ENCODE measurements at regions not wholly inside any gene's neighbourhood (a gene's known extent, or its start where the extent isn't known, plus 50 kb on each side); places are given as distances from the start of the nearest gene placed in this dataset.

- no peak for TF ChIP-seq CTCF (IDR thresholded peaks at IDR 0.05)
- Histone ChIP-seq H3K4me3 (no peak overlapping the region), H3K4me1 (ENCODE audit: low read depth) (no peaks in the 10 kb centered on the region), H3K9me3 (no peaks in the 10 kb centered on the region), H3K36me3 (ENCODE audit: low read depth) (no peaks in the 10 kb centered on the region)
- ATAC-seq (no peak), DNase-seq (no peak)
- intact Hi-C loops (cut with DNase I, micrococcal nuclease): no loop called here
Observed at GRCh38 chr3:176202652-176203051, 994.6 kb downstream of the TBL1XR1 start.

GRCh38 chr3:176193032-176193730, 1004.1 kb downstream of the TBL1XR1 start:
- H3K36me3 ChIP-seq (ENCODE audit: low read depth): no peaks in the 10 kb centered on the region
- ATAC-seq: no peak
- intact Hi-C loops (cut with DNase I, micrococcal nuclease): no loop called here

GRCh38 chr3:176190755-176191154, 1006.5 kb downstream of the TBL1XR1 start:
- no peak for ATAC-seq

More at GRCh38 chr3:176193032-176193730, 1004.1 kb downstream of the TBL1XR1 start:
- no peak for TF ChIP-seq CTCF (IDR thresholded peaks at IDR 0.05)
- no peaks in the 10 kb centered on the region for H3K9me3 ChIP-seq
- H3K4me1 ChIP-seq (ENCODE audit: low read depth): no peaks in the 10 kb centered on the region
- DNase-seq: no peak
- no peak overlapping the region for H3K4me3 ChIP-seq

GRCh38 chr3:176183181-176183580, 1014.1 kb downstream of the TBL1XR1 start:
- no peak for DNase-seq
- H3K9me3 ChIP-seq: no peaks in the 10 kb centered on the region
- H3K36me3 ChIP-seq (ENCODE audit: low read depth): no peaks in the 10 kb centered on the region
- no peak for ATAC-seq
- no peaks in the 10 kb centered on the region for H3K4me1 ChIP-seq (ENCODE audit: low read depth)
- H3K4me3 ChIP-seq: no peak overlapping the region
- intact Hi-C loops (cut with DNase I, micrococcal nuclease): no loop called here
- TF ChIP-seq CTCF (IDR thresholded peaks at IDR 0.05): no peak

More at GRCh38 chr3:176190755-176191154, 1006.5 kb downstream of the TBL1XR1 start:
- no peak overlapping the region for H3K4me3 ChIP-seq
- no peaks in the 10 kb centered on the region for H3K9me3 ChIP-seq
- TF ChIP-seq CTCF (IDR thresholded peaks at IDR 0.05): no peak
- H3K36me3 ChIP-seq (ENCODE audit: low read depth): no peaks in the 10 kb centered on the region
- no peaks in the 10 kb centered on the region for H3K4me1 ChIP-seq (ENCODE audit: low read depth)
- intact Hi-C loops (cut with DNase I, micrococcal nuclease): no loop called here
- DNase-seq: no peak

GRCh38 chr3:176174060-176174459, 1023.2 kb downstream of the TBL1XR1 start:
- ATAC-seq: no peak
- intact Hi-C loops (cut with DNase I, micrococcal nuclease): no loop called here

More at GRCh38 chr3:176174060-176174459, 1023.2 kb downstream of the TBL1XR1 start:
- no peak for DNase-seq
- H3K36me3 ChIP-seq (ENCODE audit: low read depth): no peaks in the 10 kb centered on the region
- H3K4me1 ChIP-seq (ENCODE audit: low read depth): no peaks in the 10 kb centered on the region
- no peak overlapping the region for H3K4me3 ChIP-seq
- H3K9me3 ChIP-seq: no peaks in the 10 kb centered on the region
- TF ChIP-seq CTCF (IDR thresholded peaks at IDR 0.05): no peak

Measured in mucosa of descending colon (tissue), 3 donors.